PC-9 (cell line): ENCODE measurements at regions not wholly inside any gene's neighbourhood (a gene's known extent, or its start where the extent isn't known, plus 50 kb on each side); places are given as distances from the start of the nearest gene placed in this dataset.

Experiments used
- CTCF ChIP-seq: fragments of 200-600 bp; sonication (generic); conservative IDR thresholded peaks from 2 replicates; pipeline ENCODE4 v1.6.1; 2017; ENCODE audit warnings: mixed run types, antibody characterized with exemption, mild to moderate bottlenecking, moderate library complexity
- EZH2 ChIP-seq: fragments of 200-600 bp; sonication (generic); IDR thresholded peaks from 2 replicates; pipeline ENCODE4 v1.8.0; 2017; ENCODE audit warnings: antibody characterized with exemption, low read depth

- TF ChIP-seq CTCF (no peak), EZH2 (no peak)
These were observed 160.4 kb downstream of the ASB1 start for GRCh38 chr2:238586931-238587775.
